Ascending aorta (tissue), 2 donors: ENCODE measurements at regions not wholly inside any gene's neighbourhood (a gene's known extent, or its start where the extent isn't known, plus 50 kb on each side); places are given as distances from the start of the nearest gene placed in this dataset.

Source experiments
- DNase-seq, 2 donors: peaks; one replicate each; pipeline ENCODE4 v3.0.0-alpha.2; 2019; ENCODE audit warnings: low spot score in 2 of 2
- H3K27ac ChIP-seq, 2 donors: fragments of 200-600 bp; sonication (generic); one replicate each; pipeline ENCODE4 v1.5.1; 2016 to 2017; ENCODE audit warnings: mild to moderate bottlenecking in 1 of 2
- H3K27me3 ChIP-seq: fragments of 200-600 bp; sonication (generic); one replicate; pipeline ENCODE4 v1.5.1; 2017
- H3K36me3 ChIP-seq, 2 donors: fragments of 200-600 bp; sonication (generic); one replicate each; pipeline ENCODE4 v1.5.1; 2016
- H3K4me1 ChIP-seq, 2 donors: fragments of 200-600 bp; sonication (generic); one replicate each; pipeline ENCODE4 v1.5.1; 2016 to 2017; ENCODE audit warnings: mild to moderate bottlenecking in 1 of 2
- H3K4me3 ChIP-seq, 2 donors: fragments of 200-600 bp; sonication (generic); one replicate each; pipeline ENCODE4 v1.5.1; 2016 to 2017; ENCODE audit warnings: mild to moderate bottlenecking in 1 of 2
- H3K9me3 ChIP-seq, 2 donors: fragments of 200-600 bp; sonication (generic); one replicate each; pipeline ENCODE4 v1.5.1; 2016
- intact Hi-C: fragments of 100-400 bp; cut with DNase I; formaldehyde crosslinking; loops from one replicate; pipeline ENCODE4 v1.15.1; 2023
- TF ChIP-seq, protein P1 (sequence below), 3 experiments: fragments of 200-600 bp in 2 of 3; fragments of 450-650 bp in 1 of 3; sonication (generic) in 2 of 3; IDR thresholded peaks; one replicate each; pipeline ENCODE4 v1.5.1; 2016 to 2019; ENCODE audit warnings: antibody characterized with exemption in 3 of 3, mild to moderate bottlenecking in 1 of 3, moderate library complexity in 1 of 3

DNA sequence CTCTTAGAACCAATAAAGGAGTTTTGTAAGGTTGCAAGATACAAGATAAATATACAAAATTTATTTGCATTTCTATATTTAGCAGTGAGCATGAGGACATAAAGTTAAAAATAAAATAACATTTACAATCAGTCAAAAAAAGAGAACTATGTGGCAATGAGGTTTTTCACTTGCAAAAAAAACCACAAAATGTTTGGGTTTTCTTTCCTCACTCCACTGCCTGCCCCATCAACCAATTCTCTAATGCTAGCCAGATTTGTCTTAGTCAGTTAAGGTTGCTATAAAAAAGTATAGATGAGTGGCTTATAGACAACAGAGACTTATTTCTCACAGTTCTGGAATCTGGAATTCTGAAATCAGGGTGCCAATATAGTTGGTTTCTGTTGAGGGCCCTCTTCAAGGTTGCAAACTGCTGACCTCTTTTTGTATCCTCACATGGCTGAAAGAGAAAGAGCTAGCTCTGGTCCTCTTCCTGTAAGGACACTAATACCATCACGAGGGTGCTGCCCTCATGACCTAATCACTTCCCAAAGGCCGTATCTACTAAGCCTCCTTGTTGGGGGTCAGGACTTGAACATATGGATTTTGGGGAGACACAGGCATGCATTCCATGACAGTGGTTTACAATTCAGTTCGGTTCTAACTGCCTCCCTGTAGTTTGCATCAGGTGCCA, 566.2 kb downstream of the GALR1 start:
- H3K27ac ChIP-seq, result no peak overlapping the region
- no peak for DNase-seq

DNA sequence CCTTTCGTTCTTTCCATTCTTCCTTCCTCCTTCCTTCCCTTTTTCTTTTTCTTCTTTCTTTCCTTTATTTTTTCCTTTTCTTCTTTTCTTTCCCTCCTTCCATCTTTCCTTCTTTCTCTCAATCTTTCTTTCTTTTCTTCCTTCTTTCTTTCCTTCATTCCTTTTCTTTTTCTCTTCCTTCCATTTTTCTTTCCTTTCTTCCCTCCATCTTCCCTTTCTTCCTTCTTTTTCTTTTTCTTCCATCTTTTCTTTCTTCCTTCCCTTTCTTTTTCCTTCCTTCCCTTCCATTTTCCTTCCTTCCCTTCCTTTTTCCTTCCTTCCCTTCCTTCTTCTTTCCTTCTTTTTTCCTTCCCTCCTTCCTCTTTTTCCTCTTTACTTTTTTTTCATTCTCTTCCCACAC, 568.7 kb downstream of the GALR1 start:
- no peaks in the 10 kb centered on the region for H3K9me3 ChIP-seq
- H3K27ac ChIP-seq, result no peak overlapping the region
- no peak overlapping the region for H3K4me3 ChIP-seq
- intact Hi-C loops, result no loop called here
- no peaks in the 10 kb centered on the region for H3K4me1 ChIP-seq
- no peak for DNase-seq
- no peaks in the 10 kb centered on the region for H3K27me3 ChIP-seq
- H3K36me3 ChIP-seq, result no peaks in the 10 kb centered on the region
- TF ChIP-seq, protein P1, sequence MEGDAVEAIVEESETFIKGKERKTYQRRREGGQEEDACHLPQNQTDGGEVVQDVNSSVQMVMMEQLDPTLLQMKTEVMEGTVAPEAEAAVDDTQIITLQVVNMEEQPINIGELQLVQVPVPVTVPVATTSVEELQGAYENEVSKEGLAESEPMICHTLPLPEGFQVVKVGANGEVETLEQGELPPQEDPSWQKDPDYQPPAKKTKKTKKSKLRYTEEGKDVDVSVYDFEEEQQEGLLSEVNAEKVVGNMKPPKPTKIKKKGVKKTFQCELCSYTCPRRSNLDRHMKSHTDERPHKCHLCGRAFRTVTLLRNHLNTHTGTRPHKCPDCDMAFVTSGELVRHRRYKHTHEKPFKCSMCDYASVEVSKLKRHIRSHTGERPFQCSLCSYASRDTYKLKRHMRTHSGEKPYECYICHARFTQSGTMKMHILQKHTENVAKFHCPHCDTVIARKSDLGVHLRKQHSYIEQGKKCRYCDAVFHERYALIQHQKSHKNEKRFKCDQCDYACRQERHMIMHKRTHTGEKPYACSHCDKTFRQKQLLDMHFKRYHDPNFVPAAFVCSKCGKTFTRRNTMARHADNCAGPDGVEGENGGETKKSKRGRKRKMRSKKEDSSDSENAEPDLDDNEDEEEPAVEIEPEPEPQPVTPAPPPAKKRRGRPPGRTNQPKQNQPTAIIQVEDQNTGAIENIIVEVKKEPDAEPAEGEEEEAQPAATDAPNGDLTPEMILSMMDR (IDR thresholded peaks at IDR 0.05), result no peak

More for the DNA sequence above, 566.2 kb downstream of the GALR1 start:
- Histone ChIP-seq H3K9me3 (no peaks in the 10 kb centered on the region), H3K27me3 (no peaks in the 10 kb centered on the region), H3K4me3 (no peak overlapping the region), H3K4me1 (no peaks in the 10 kb centered on the region), H3K36me3 (no peaks in the 10 kb centered on the region)
- TF ChIP-seq, protein P1 (IDR thresholded peaks at IDR 0.05), result no peak
- intact Hi-C loops, result no loop called here

DNA sequence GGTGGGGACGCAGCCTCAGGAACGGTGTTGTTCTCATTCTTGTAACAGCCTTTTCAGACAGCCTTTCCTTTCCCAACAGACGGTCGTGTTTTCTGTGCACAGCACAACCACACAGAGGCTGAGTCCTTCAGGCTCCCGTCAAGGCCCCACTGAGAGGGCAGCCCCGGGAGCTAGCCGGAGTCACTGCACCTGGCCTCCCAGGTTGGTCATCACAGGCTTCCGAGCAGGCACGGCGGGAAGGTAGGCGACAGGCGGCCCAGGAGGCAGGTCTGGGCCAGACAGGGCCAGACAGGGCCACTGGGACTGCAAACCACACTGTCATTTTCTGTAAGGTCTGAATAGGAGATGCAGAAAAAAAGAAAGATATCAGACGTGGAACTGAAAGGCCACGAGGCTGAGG, 570.8 kb downstream of the GALR1 start:
- TF ChIP-seq, protein P1 (IDR thresholded peaks at IDR 0.05), result no peak
- Histone ChIP-seq H3K27ac (no peak overlapping the region), H3K9me3 (no peaks in the 10 kb centered on the region), H3K36me3 (no peaks in the 10 kb centered on the region), H3K4me3 (no peak overlapping the region), H3K27me3 (no peaks in the 10 kb centered on the region), H3K4me1 (no peaks in the 10 kb centered on the region)
- intact Hi-C loops, result no loop called here
- no peak for DNase-seq

DNA sequence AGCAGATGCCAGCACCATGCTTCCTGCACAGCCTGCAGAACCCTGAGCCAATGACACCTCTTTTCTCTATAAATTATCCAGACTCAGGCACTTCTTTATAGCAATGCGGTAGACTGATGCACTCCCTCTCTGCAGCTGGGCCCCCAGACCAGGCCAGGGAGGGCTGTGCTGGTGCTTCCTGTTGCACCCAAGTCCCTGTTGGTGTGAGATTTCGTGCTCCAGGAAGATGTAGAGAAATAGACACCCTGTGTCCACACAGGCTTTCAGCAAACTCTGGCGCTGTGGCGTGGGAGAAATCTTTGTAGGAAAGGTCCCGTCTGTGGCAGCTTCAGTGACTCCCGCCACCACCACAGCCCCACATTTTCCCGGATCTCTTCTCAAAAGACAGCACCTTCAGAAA, 572.2 kb downstream of the GALR1 start:
- H3K27ac ChIP-seq, result no peak overlapping the region
- no peaks in the 10 kb centered on the region for H3K27me3 ChIP-seq
- H3K9me3 ChIP-seq, result no peaks in the 10 kb centered on the region
- intact Hi-C loops, result no loop called here
- TF ChIP-seq, protein P1 (IDR thresholded peaks at IDR 0.05), result no peak
- H3K4me1 ChIP-seq, result no peaks in the 10 kb centered on the region
- no peak overlapping the region for H3K4me3 ChIP-seq
- H3K36me3 ChIP-seq, result no peaks in the 10 kb centered on the region
- no peak for DNase-seq

DNA sequence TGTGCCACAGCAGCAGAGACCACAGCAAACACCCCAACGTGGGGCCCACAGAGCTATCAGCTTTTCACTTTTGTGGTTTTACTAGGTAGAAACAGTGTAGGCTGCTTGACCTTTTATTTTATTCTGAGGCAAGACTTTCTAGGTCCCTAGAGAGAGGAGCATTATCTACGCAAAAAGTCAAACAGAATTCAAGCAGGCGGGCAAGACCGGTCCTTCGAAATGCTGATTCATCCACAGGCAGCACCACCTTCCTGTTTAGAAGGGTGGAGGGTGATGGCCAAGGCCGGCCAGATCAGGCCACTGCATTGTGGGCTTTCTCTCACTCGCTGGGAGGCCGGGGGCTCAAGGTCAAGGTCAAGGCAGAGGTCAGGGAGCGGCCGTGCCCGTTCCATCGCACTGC, 573.0 kb downstream of the GALR1 start:
- no peaks in the 10 kb centered on the region for H3K4me1 ChIP-seq
- H3K36me3 ChIP-seq, result no peaks in the 10 kb centered on the region
- H3K9me3 ChIP-seq, result no peaks in the 10 kb centered on the region
- H3K27ac ChIP-seq, result no peak overlapping the region
- intact Hi-C loops, result no loop called here
- H3K4me3 ChIP-seq, result no peak overlapping the region
- no peak for DNase-seq
- TF ChIP-seq, protein P1 (IDR thresholded peaks at IDR 0.05), result no peak
- H3K27me3 ChIP-seq, result no peaks in the 10 kb centered on the region

DNA sequence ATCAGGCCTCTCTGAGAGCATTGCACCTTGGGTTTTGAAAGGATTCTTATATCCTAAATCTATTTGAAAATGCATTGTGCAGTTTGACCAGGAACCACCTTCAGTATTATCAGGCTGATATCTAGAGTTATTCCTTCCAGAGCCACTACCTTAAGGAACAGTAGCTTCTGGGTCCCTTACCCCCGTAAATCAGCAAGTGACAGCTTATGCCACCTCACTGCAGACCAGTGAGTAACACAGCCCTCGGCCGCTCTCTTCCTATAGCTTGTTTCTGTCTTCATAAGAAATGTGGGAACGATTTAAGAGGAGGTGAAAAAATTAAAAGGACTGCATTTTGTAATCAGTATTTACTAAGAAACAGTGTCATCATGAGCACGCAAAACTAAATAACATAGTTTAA, 584.2 kb downstream of the GALR1 start:
- TF ChIP-seq, protein P1 (IDR thresholded peaks at IDR 0.05), result no peak
- Histone ChIP-seq H3K4me3 (no peak overlapping the region), H3K27me3 (no peaks in the 10 kb centered on the region), H3K27ac (no peak overlapping the region), H3K36me3 (no peaks in the 10 kb centered on the region), H3K4me1 (no peaks in the 10 kb centered on the region), H3K9me3 (no peaks in the 10 kb centered on the region)
- intact Hi-C loops, result no loop called here
- no peak for DNase-seq
